SK-N-MC (cell line): ENCODE measurements at regions not wholly inside any gene's neighbourhood (a gene's known extent, or its start where the extent isn't known, plus 50 kb on each side); places are given as distances from the start of the nearest gene placed in this dataset.

ENCODE experiments used
- EZH2 ChIP-seq: fragments of 200-600 bp; sonication (generic); IDR thresholded peaks from one replicate; pipeline ENCODE4 v1.6.1; 2017; ENCODE audit warnings: antibody characterized with exemption
- POLR2AphosphoS5 ChIP-seq: IDR thresholded peaks from 2 replicates; pipeline ENCODE4 v1.6.1; 2012; ENCODE audit warnings: mild to moderate bottlenecking, low read depth, low read length, borderline replicate concordance

GRCh38 chr3:104396974-104397669 lies 969.6 kb upstream of the ALCAM start:
- TF ChIP-seq EZH2: no peak
- TF ChIP-seq POLR2AphosphoS5: no peak
